ENCODE measurements at regions not wholly inside any gene's neighbourhood (a gene's known extent, or its start where the extent isn't known, plus 50 kb on each side); places are given as distances from the start of the nearest gene placed in this dataset.

DNA sequence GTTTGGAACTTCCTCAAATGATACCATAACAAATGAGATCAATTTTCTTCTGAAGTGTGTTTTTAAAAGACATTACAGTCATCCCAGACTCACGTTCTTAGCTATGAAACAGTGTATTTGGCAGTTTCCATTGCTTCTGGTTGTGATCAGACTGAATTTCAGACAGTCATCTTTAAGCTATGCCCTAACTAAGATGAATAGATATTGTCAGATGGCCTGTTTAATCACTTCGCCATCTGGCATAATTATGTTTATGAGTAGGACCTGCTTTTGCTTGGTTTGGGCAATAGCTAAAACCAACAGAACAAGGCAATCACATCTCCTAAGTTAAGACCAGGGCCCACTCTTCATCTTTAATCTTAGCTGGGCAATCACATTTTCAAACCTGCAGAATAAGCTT is 313.1 kb downstream of the SV2B start:
- in situ Hi-C loops (cut with MboI): no loop called here

More for the DNA sequence above, 313.1 kb downstream of the SV2B start:
- no peak overlapping the region for H2AFZ ChIP-seq (ENCODE audit: low read depth, low read length)
- intact Hi-C loops (cut with micrococcal nuclease): no loop called here
- H3K36me3 ChIP-seq (ENCODE audit: control insufficient read depth, insufficient read depth, low read length): no peaks in the 10 kb centered on the region
- H3K79me2 ChIP-seq (ENCODE audit: control insufficient read depth, insufficient read depth, low read length): no peaks in the 10 kb centered on the region
- FAIRE-seq: no peak
- no peaks in the 10 kb centered on the region for H3K9me3 ChIP-seq (replicated peaks; ENCODE audit: control insufficient read depth, insufficient read depth, low read depth, low read length)
- H3K4me2 ChIP-seq (ENCODE audit: insufficient read depth, low read length): no peak overlapping the region
- no peak for ATAC-seq
- H3K27me3 ChIP-seq (ENCODE audit: control insufficient read depth in 2 of 2, insufficient read depth in 2 of 2, low read length in 2 of 2): no peaks in the 10 kb centered on the region
- H3K27ac ChIP-seq (ENCODE audit: extremely low read depth, low read depth, low read length): no peak overlapping the region
- ChIA-PET POLR2A (no interaction called here), CTCF (ENCODE audit: low intra/inter-chr PET ratio) (no interaction called here)
- no peak for DNase-seq (ENCODE audit: extremely low read depth in 1 of 4, low spot score in 3 of 4)
- BruUV-seq (replicated peaks): no TSS peak
- TF ChIP-seq, protein P1, sequence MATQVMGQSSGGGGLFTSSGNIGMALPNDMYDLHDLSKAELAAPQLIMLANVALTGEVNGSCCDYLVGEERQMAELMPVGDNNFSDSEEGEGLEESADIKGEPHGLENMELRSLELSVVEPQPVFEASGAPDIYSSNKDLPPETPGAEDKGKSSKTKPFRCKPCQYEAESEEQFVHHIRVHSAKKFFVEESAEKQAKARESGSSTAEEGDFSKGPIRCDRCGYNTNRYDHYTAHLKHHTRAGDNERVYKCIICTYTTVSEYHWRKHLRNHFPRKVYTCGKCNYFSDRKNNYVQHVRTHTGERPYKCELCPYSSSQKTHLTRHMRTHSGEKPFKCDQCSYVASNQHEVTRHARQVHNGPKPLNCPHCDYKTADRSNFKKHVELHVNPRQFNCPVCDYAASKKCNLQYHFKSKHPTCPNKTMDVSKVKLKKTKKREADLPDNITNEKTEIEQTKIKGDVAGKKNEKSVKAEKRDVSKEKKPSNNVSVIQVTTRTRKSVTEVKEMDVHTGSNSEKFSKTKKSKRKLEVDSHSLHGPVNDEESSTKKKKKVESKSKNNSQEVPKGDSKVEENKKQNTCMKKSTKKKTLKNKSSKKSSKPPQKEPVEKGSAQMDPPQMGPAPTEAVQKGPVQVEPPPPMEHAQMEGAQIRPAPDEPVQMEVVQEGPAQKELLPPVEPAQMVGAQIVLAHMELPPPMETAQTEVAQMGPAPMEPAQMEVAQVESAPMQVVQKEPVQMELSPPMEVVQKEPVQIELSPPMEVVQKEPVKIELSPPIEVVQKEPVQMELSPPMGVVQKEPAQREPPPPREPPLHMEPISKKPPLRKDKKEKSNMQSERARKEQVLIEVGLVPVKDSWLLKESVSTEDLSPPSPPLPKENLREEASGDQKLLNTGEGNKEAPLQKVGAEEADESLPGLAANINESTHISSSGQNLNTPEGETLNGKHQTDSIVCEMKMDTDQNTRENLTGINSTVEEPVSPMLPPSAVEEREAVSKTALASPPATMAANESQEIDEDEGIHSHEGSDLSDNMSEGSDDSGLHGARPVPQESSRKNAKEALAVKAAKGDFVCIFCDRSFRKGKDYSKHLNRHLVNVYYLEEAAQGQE (IDR thresholded peaks at IDR 0.05; ENCODE audit: borderline replicate concordance): no peak
- TF ChIP-seq, protein P1 (CRISPR knock-in tag; IDR thresholded peaks at IDR 0.05; ENCODE audit: low read depth): no peak
- TF ChIP-seq NR2F6 (CRISPR knock-in tag; IDR thresholded peaks at IDR 0.05): no peak
- TF ChIP-seq ESRRB (CRISPR knock-in tag; IDR thresholded peaks at IDR 0.05; ENCODE audit: borderline replicate concordance): no peak
- TF ChIP-seq, protein P2, sequence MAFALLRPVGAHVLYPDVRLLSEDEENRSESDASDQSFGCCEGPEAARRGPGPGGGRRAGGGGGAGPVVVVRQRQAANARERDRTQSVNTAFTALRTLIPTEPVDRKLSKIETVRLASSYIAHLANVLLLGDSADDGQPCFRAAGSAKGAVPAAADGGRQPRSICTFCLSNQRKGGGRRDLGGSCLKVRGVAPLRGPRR (CRISPR knock-in tag; IDR thresholded peaks at IDR 0.05): no peak
- no peak for TF ChIP-seq MIER1 (IDR thresholded peaks at IDR 0.05; ENCODE audit: low read depth)
- TF ChIP-seq ZNF717 (CRISPR knock-in tag; IDR thresholded peaks at IDR 0.05): no peak
- H3K4me3 ChIP-seq: no peak overlapping the region
- H3K4me1 ChIP-seq (replicated peaks in 1 of 2; ENCODE audit: control insufficient read depth in 2 of 2, insufficient read depth in 2 of 2, low read length in 2 of 2): no peaks in the 10 kb centered on the region
- H4K20me1 ChIP-seq (replicated peaks; ENCODE audit: control insufficient read depth, insufficient read depth, low read length): no peaks in the 10 kb centered on the region
- H3K9me1 ChIP-seq (ENCODE audit: control insufficient read depth, insufficient read depth, low read length): no peaks in the 10 kb centered on the region
- H3K9ac ChIP-seq (ENCODE audit: insufficient read depth in 1 of 2, low read depth in 2 of 2, low read length in 2 of 2): no peak overlapping the region
- WGBS (ENCODE audit: insufficient coverage, low coverage, missing lambda C conversion rate): 0% methylated on average over 2 of the region's 2 CpGs
